Liver (tissue), 8 donors: ENCODE measurements at regions not wholly inside any gene's neighbourhood (a gene's known extent, or its start where the extent isn't known, plus 50 kb on each side); places are given as distances from the start of the nearest gene placed in this dataset.

Experiments used
- DNase-seq: peaks from one replicate; pipeline ENCODE4 v3.0.0-alpha.2; 2017; ENCODE audit warnings: low spot score
- H3K27ac ChIP-seq, 2 donors: one replicate each; pipeline ENCODE4 v1.7.0; 2013; ENCODE audit warnings: inconsistent platforms in 2 of 2, low read length in 2 of 2, control low read depth in 1 of 2, low read depth in 1 of 2, mild to moderate bottlenecking in 1 of 2
- H3K27me3 ChIP-seq, 4 donors: one replicate each; pipeline versions ENCODE4 v1.6.1 to v1.7.0; 2013; ENCODE audit warnings: low read length in 3 of 4, inconsistent platforms in 1 of 4, mild to moderate bottlenecking in 1 of 4, moderate library complexity in 1 of 4; ENCODE audit not compliant: control insufficient read depth in 4 of 4, insufficient read depth in 4 of 4
- H3K36me3 ChIP-seq, 4 donors: one replicate each; pipeline versions ENCODE4 v1.6.1 to v1.7.0; 2013; ENCODE audit warnings: low read length in 3 of 4, mild to moderate bottlenecking in 3 of 4, low read depth in 1 of 4, moderate library complexity in 1 of 4; ENCODE audit not compliant: control insufficient read depth in 4 of 4, insufficient read depth in 3 of 4
- H3K4me1 ChIP-seq, 4 donors: one replicate each; pipeline versions ENCODE4 v1.6.1 to v1.7.0; 2013; ENCODE audit warnings: low read length in 3 of 4, mild to moderate bottlenecking in 3 of 4, moderate library complexity in 1 of 4; ENCODE audit not compliant: control insufficient read depth in 4 of 4, insufficient read depth in 4 of 4
- H3K4me3 ChIP-seq, 3 donors: one replicate each; pipeline versions ENCODE4 v1.6.1 to v1.7.0; 2013; ENCODE audit warnings: low read length in 3 of 3, control low read depth in 1 of 3, low read depth in 1 of 3, mild to moderate bottlenecking in 1 of 3
- H3K9ac ChIP-seq, 2 donors: one replicate each; pipeline ENCODE4 v1.7.0; 2013; ENCODE audit warnings: low read length in 2 of 2, mild to moderate bottlenecking in 2 of 2, moderate library complexity in 2 of 2, control low read depth in 1 of 2, low read depth in 1 of 2
- H3K9me3 ChIP-seq, 4 donors: one replicate each; pipeline versions ENCODE4 v1.6.1 to v1.7.0; 2013; ENCODE audit warnings: low read length in 3 of 4; ENCODE audit not compliant: control insufficient read depth in 4 of 4
- CTCF ChIP-seq: fragments of 150-350 bp; IDR thresholded peaks from 2 replicates; pipeline ENCODE4 v1.5.1; 2017; ENCODE audit warnings: improper control_type of control experiment, low read depth, low read length; ENCODE audit not compliant: missing input control
- EGR1 ChIP-seq, 2 donors: IDR thresholded peaks; 2 replicates each; pipeline ENCODE4 v1.6.1; 2016 to 2018; ENCODE audit warnings: antibody characterized with exemption in 2 of 2, low read depth in 2 of 2
- FOXA1 ChIP-seq: IDR thresholded peaks from 2 replicates; pipeline ENCODE4 v1.6.1; 2016; ENCODE audit warnings: antibody characterized with exemption
- FOXA2 ChIP-seq: IDR thresholded peaks from 2 replicates; pipeline ENCODE4 v1.6.1; 2016; ENCODE audit warnings: antibody characterized with exemption
- GABPA ChIP-seq, 2 donors: IDR thresholded peaks in 1 of 2; conservative IDR thresholded peaks in 1 of 2; 2 replicates each; pipeline ENCODE4 v1.6.1; 2016; ENCODE audit warnings: antibody characterized with exemption in 2 of 2, mild to moderate bottlenecking in 1 of 2, moderate library complexity in 1 of 2
- HNF4A ChIP-seq, 2 donors: conservative IDR thresholded peaks; 2 replicates each; pipeline ENCODE4 v1.6.1; 2016; ENCODE audit warnings: antibody characterized with exemption in 2 of 2, mild to moderate bottlenecking in 2 of 2
- HNF4G ChIP-seq: IDR thresholded peaks from 2 replicates; pipeline ENCODE4 v1.6.1; 2016; ENCODE audit warnings: antibody characterized with exemption
- JUND ChIP-seq, 2 donors: IDR thresholded peaks; 2 replicates each; pipeline ENCODE4 v1.6.1; 2016; ENCODE audit warnings: antibody characterized with exemption in 2 of 2
- MAX ChIP-seq: IDR thresholded peaks from 2 replicates; pipeline ENCODE4 v1.6.1; 2016; ENCODE audit warnings: antibody characterized with exemption
- NR2F2 ChIP-seq: IDR thresholded peaks from 2 replicates; pipeline ENCODE4 v1.6.1; 2016; ENCODE audit warnings: antibody characterized with exemption
- RAD21 ChIP-seq, 2 donors: IDR thresholded peaks; 2 replicates each; pipeline ENCODE4 v1.6.1; 2016; ENCODE audit warnings: antibody characterized with exemption in 2 of 2, mild to moderate bottlenecking in 2 of 2
- RXRA ChIP-seq, 2 donors: IDR thresholded peaks; 2 replicates each; pipeline ENCODE4 v1.6.1; 2017 to 2018; ENCODE audit warnings: antibody characterized with exemption in 2 of 2, mild to moderate bottlenecking in 1 of 2
- SP1 ChIP-seq: IDR thresholded peaks from 2 replicates; pipeline ENCODE4 v1.6.1; 2018; ENCODE audit warnings: antibody characterized with exemption, mild to moderate bottlenecking
- TAF1 ChIP-seq: conservative IDR thresholded peaks from 2 replicates; pipeline ENCODE4 v1.6.1; 2016; ENCODE audit warnings: antibody characterized with exemption, mild to moderate bottlenecking
- YY1 ChIP-seq: IDR thresholded peaks from 2 replicates; pipeline ENCODE4 v1.6.1; 2016; ENCODE audit warnings: antibody characterized with exemption, mild to moderate bottlenecking
- ZBTB33 ChIP-seq: IDR thresholded peaks from 2 replicates; pipeline ENCODE4 v1.6.1; 2016; ENCODE audit warnings: antibody characterized with exemption
- WGBS: extraction: QIAGEN DNeasy Blood & Tissue Kit; methylation state at CpG from one replicate; pipeline ENCODE4 v1.1.7; 2013; 5-methylcytosine and 5-hydroxymethylcytosine counted together
- TF ChIP-seq, protein P1 (sequence below): IDR thresholded peaks from 2 replicates; pipeline ENCODE4 v1.6.1; 2016; ENCODE audit warnings: antibody characterized with exemption
- TF ChIP-seq, protein P2 (sequence below): IDR thresholded peaks from 2 replicates; pipeline ENCODE4 v1.6.1; 2016; ENCODE audit warnings: antibody characterized with exemption, mild to moderate bottlenecking
- donor health status: healthy.
- donor health status: healthy.
- donor health status: healthy.
- donor health status: healthy.
- donor health status: healthy.

GRCh38 chr7:17535776-17536175 is 237.3 kb downstream of the AHR start:
- TF ChIP-seq YY1 (no peak), NR2F2 (no peak), RXRA (IDR thresholded peaks at IDR 0.05) (no peak), SP1 (no peak), MAX (no peak), RAD21 (IDR thresholded peaks at IDR 0.05) (no peak), HNF4G (no peak), HNF4A (conservative IDR thresholded peaks at IDR 0.05) (no peak)
- TF ChIP-seq, protein P1, sequence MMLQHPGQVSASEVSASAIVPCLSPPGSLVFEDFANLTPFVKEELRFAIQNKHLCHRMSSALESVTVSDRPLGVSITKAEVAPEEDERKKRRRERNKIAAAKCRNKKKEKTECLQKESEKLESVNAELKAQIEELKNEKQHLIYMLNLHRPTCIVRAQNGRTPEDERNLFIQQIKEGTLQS: no peak
- Histone ChIP-seq H3K4me1 (peaks cover 0 to 8% (median 3%) of the 10 kb centered on the region in 4 donors), H3K27me3 (no peaks in the 10 kb centered on the region), H3K36me3 (no peaks in the 10 kb centered on the region), H3K27ac (no peak overlapping the region), H3K4me3 (no peak overlapping the region), H3K9me3 (no peaks in the 10 kb centered on the region), H3K9ac (no peak overlapping the region)
- WGBS: 85% methylated on average over 1 of the region's 1 CpG
- DNase-seq: no peak

DNA sequence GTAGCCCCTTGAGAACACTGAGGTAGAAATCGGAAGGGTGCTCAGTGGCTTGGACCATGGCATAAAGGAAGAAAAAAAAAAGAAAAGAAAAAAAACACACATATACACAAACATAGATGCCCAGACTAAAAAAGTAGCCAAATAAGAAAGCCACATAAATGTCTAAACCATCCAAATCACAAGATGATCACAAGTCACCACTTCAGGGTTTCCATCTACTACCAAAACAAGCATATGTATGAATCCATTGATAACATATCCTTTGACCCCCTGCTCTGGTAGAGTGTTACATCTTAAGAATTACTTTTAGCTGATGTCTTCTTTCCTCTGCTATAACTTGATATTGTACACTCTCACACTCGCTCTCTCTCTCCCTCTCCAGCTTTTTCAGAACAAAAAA is 245.9 kb downstream of the AHR start:
- Histone ChIP-seq H3K27ac (no peak overlapping the region), H3K36me3 (no peaks in the 10 kb centered on the region), H3K4me1 (peaks cover 4 to 27% (median 12%) of the 10 kb centered on the region in 4 donors), H3K4me3 (no peak overlapping the region), H3K27me3 (no peaks in the 10 kb centered on the region), H3K9me3 (no peaks in the 10 kb centered on the region), H3K9ac (no peak overlapping the region)
- 98% methylated on average over 2 of the region's 2 CpGs for WGBS
- TF ChIP-seq YY1: no peak
- no peak for TF ChIP-seq GABPA (IDR thresholded peaks at IDR 0.05 in 1 of 2, conservative IDR thresholded peaks at IDR 0.05 in 1 of 2)
- no peak for TF ChIP-seq NR2F2
- no peak for TF ChIP-seq HNF4A (conservative IDR thresholded peaks at IDR 0.05)
- TF ChIP-seq, protein P2, sequence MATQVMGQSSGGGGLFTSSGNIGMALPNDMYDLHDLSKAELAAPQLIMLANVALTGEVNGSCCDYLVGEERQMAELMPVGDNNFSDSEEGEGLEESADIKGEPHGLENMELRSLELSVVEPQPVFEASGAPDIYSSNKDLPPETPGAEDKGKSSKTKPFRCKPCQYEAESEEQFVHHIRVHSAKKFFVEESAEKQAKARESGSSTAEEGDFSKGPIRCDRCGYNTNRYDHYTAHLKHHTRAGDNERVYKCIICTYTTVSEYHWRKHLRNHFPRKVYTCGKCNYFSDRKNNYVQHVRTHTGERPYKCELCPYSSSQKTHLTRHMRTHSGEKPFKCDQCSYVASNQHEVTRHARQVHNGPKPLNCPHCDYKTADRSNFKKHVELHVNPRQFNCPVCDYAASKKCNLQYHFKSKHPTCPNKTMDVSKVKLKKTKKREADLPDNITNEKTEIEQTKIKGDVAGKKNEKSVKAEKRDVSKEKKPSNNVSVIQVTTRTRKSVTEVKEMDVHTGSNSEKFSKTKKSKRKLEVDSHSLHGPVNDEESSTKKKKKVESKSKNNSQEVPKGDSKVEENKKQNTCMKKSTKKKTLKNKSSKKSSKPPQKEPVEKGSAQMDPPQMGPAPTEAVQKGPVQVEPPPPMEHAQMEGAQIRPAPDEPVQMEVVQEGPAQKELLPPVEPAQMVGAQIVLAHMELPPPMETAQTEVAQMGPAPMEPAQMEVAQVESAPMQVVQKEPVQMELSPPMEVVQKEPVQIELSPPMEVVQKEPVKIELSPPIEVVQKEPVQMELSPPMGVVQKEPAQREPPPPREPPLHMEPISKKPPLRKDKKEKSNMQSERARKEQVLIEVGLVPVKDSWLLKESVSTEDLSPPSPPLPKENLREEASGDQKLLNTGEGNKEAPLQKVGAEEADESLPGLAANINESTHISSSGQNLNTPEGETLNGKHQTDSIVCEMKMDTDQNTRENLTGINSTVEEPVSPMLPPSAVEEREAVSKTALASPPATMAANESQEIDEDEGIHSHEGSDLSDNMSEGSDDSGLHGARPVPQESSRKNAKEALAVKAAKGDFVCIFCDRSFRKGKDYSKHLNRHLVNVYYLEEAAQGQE: no peak
- TF ChIP-seq FOXA2: no peak
- TF ChIP-seq MAX: no peak
- TF ChIP-seq JUND (IDR thresholded peaks at IDR 0.05): no peak
- no peak for TF ChIP-seq ZBTB33
- no peak for TF ChIP-seq EGR1 (IDR thresholded peaks at IDR 0.05; ENCODE audit: low read depth in 2 of 2)
- no peak for TF ChIP-seq HNF4G
- TF ChIP-seq TAF1: no peak
- TF ChIP-seq, protein P1: no peak
- no peak for TF ChIP-seq RAD21 (IDR thresholded peaks at IDR 0.05)
- no peak for TF ChIP-seq SP1
- TF ChIP-seq FOXA1: no peak
- TF ChIP-seq RXRA (IDR thresholded peaks at IDR 0.05): no peak
- TF ChIP-seq CTCF: no peak
- no peak for DNase-seq
